Activated CD8-positive, alpha-beta T cell treated with anti-CD3 and anti-CD28 coated beads for 36 hours (primary cell): ENCODE measurements at regions not wholly inside any gene's neighbourhood (a gene's known extent, or its start where the extent isn't known, plus 50 kb on each side); places are given as distances from the start of the nearest gene placed in this dataset.

Experiments used
- ATAC-seq: fragments of 200-7000 bp; cut with Tn5 transposase; one replicate; pipeline ENCODE4 v1.10.0; 2021; ENCODE audit warnings: mild to moderate bottlenecking, moderate library complexity
- CTCF ChIA-PET: fragments of 350-600 bp; sonication (Branson Sonifier 250); formaldehyde crosslinking; loops from one replicate; lab custom pipeline; 2021; ENCODE audit warnings: antibody characterized with exemption; lab: Charles Lee
- POLR2A ChIA-PET: fragments of 350-600 bp; sonication (Branson Sonifier 250); formaldehyde crosslinking; loops from one replicate; lab custom pipeline; 2021; ENCODE audit warnings: antibody characterized with exemption; lab: Charles Lee
- DNase-seq: peaks from one replicate; pipeline ENCODE4 v3.0.0-alpha.2; 2020
- H3K27ac Mint-ChIP-seq: one replicate; pipeline ENCODE4 v1.8.0; 2021; ENCODE audit warnings: mild to moderate bottlenecking, mixed read lengths
- H3K27me3 Mint-ChIP-seq: one replicate; pipeline ENCODE4 v1.8.0; 2021; ENCODE audit warnings: mixed read lengths
- H3K36me3 Mint-ChIP-seq: one replicate; pipeline ENCODE4 v1.8.0; 2021; ENCODE audit warnings: low read depth, mixed read lengths
- H3K4me1 Mint-ChIP-seq: one replicate; pipeline ENCODE4 v1.8.0; 2021; ENCODE audit warnings: low read depth, mixed read lengths
- H3K4me3 Mint-ChIP-seq: one replicate; pipeline ENCODE4 v1.8.0; 2021; ENCODE audit warnings: mild to moderate bottlenecking, moderate library complexity, mixed read lengths
- H3K9me3 Mint-ChIP-seq: one replicate; pipeline ENCODE4 v1.8.0; 2021; ENCODE audit warnings: mixed read lengths
- CTCF ChIP-seq: fragments of 200-600 bp; IDR thresholded peaks from one replicate; pipeline ENCODE4 v1.8.0; 2022; ENCODE audit warnings: antibody characterized with exemption, mild to moderate bottlenecking
- intact Hi-C: fragments of 100-400 bp; cut with micrococcal nuclease; formaldehyde crosslinking; loops from one replicate; pipeline ENCODE4 v1.10.0; 2022

GRCh38 chr9:80156756-80157472 is 585.1 kb downstream of the TLE4 start:
- Mint-ChIP-seq H3K4me3 (no peak overlapping the region), H3K9me3 (peaks cover 2% of the 10 kb centered on the region), H3K27me3 (peaks cover 14% of the 10 kb centered on the region), H3K27ac (no peak overlapping the region), H3K4me1 (no peaks in the 10 kb centered on the region), H3K36me3 (no peaks in the 10 kb centered on the region)
- ChIA-PET POLR2A (no interaction called here), CTCF (interaction anchor here (1.3 kb wide), 1 partner anchor 11 kb away, joined by 4 read pairs; no protein-coding TSS in a partner anchor)
- intact Hi-C loops, result no loop called here
- ATAC-seq (no peak), DNase-seq (no peak)
- no peak for TF ChIP-seq CTCF

DNA sequence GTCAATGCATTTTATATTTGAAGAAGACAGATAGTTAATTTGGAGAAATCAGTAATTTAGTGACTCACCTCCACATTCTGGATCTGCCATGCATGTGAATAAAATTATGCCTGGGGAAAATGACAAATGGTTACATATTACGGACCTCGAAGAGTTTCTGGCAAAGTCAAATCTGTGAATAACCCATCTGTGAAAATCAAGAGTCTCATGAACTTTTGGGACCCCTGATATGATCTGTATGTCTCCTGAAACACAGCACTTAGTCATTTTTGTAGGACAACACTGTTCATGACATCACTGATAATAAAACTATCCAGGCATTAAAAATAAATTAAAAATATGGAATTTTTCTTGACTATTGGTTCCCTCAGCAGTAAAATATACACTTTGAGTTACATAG is 584.5 kb downstream of the TLE4 start:
- Mint-ChIP-seq H3K9me3 (peaks cover 2% of the 10 kb centered on the region), H3K27me3 (peaks cover 14% of the 10 kb centered on the region), H3K36me3 (no peaks in the 10 kb centered on the region), H3K27ac (no peak overlapping the region), H3K4me3 (no peak overlapping the region), H3K4me1 (no peaks in the 10 kb centered on the region)
- intact Hi-C loops, result no loop called here
- ChIA-PET CTCF (no interaction called here), POLR2A (no interaction called here)
- DNase-seq, result no peak
- no peak for ATAC-seq
- no peak for TF ChIP-seq CTCF

DNA sequence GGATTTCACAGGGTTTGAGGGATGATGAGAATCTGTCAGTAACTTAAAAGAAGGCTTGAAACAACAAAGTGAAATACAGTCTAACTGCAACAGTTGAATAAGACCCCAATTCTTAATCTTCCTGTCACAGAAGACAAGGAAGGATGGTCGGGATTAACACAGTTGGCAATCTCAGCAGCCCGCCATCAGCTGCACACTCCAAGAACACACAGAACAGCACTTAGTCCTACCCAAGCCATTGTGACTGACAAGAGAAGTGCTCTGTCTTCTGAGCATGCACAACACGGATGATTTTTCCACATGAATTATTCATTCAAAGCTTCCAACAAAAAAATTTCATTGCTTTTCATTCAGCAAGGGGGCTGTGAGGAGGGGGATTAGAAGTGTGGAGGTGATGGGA is 576.1 kb downstream of the TLE4 start:
- ATAC-seq, result no peak
- no peak for TF ChIP-seq CTCF
- intact Hi-C loops, result no loop called here

GRCh38 chr9:80146466-80146865 is 574.7 kb downstream of the TLE4 start:
- H3K4me1 Mint-ChIP-seq, result no peaks in the 10 kb centered on the region
- H3K9me3 Mint-ChIP-seq, result peaks cover 10% of the 10 kb centered on the region
- DNase-seq (no peak), ATAC-seq (no peak)
- ChIA-PET CTCF (interaction anchor here (2.0 kb wide), 1 partner anchor 11 kb away, joined by 4 read pairs; no protein-coding TSS in a partner anchor), POLR2A (no interaction called here)
- no peak for TF ChIP-seq CTCF
- H3K27me3 Mint-ChIP-seq, result no peaks in the 10 kb centered on the region
- H3K4me3 Mint-ChIP-seq, result no peak overlapping the region
- intact Hi-C loops, result no loop called here
- H3K36me3 Mint-ChIP-seq, result no peaks in the 10 kb centered on the region
- no peak overlapping the region for H3K27ac Mint-ChIP-seq

More for the DNA sequence above, 576.1 kb downstream of the TLE4 start:
- Mint-ChIP-seq H3K4me1 (no peaks in the 10 kb centered on the region), H3K4me3 (no peak overlapping the region), H3K27me3 (no peaks in the 10 kb centered on the region), H3K27ac (no peak overlapping the region), H3K9me3 (peaks cover 10% of the 10 kb centered on the region), H3K36me3 (no peaks in the 10 kb centered on the region)
- CTCF ChIA-PET, result no interaction called here
- DNase-seq, result no peak
- POLR2A ChIA-PET, result interaction anchor here (0.5 kb wide), 1 partner anchor 211 kb away, joined by 3 read pairs; no protein-coding TSS in a partner anchor

DNA sequence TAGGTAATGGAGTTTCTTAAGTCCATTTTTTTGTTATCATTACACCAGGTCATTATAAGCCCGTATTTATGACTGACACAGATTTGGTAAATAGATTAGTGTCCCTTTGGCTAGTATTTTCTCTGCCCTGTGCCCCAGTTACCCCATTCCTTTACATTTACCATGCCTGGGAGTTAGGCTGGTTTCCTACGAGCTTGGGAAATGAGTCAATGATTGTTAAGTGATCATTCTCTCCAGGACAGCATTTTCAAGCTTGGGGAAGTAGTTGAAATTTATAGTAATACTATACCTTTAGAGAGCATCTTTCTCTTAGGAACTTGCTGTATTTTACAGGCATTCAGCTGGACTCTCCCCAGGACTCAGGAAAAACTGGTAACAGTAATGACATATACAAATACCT is 573.1 kb downstream of the TLE4 start:
- H3K4me1 Mint-ChIP-seq, result no peaks in the 10 kb centered on the region
- intact Hi-C loops, result no loop called here
- CTCF ChIA-PET, result interaction anchor here (1.2 to 2.0 kb wide), 2 partner anchors 12 to 31 kb away, joined by 4 read pairs; no protein-coding TSS in a partner anchor
- ATAC-seq, result no peak
- no peak overlapping the region for H3K4me3 Mint-ChIP-seq
- H3K9me3 Mint-ChIP-seq, result peaks cover 8% of the 10 kb centered on the region
- TF ChIP-seq CTCF, result no peak
- H3K27ac Mint-ChIP-seq, result no peak overlapping the region
- H3K36me3 Mint-ChIP-seq, result no peaks in the 10 kb centered on the region
- DNase-seq, result no peak
- H3K27me3 Mint-ChIP-seq, result no peaks in the 10 kb centered on the region
- POLR2A ChIA-PET, result no interaction called here
